ENCODE measurements at regions not wholly inside any gene's neighbourhood (a gene's known extent, or its start where the extent isn't known, plus 50 kb on each side); places are given as distances from the start of the nearest gene placed in this dataset.

GRCh38 chr4:173924561-173924960 lies 358.9 kb downstream of the FBXO8 start:
- DNase-seq (ENCODE audit: low spot score), result no peak

- no peak for DNase-seq (ENCODE audit: low spot score)
Measured at GRCh38 chr4:173919861-173920260, 363.6 kb downstream of the FBXO8 start.

GRCh38 chr4:173919196-173919595 lies 364.3 kb downstream of the FBXO8 start:
- DNase-seq (ENCODE audit: low spot score), result no peak

- DNase-seq (ENCODE audit: low spot score), result no peak
Measured at GRCh38 chr4:173917255-173917960, 366.1 kb downstream of the FBXO8 start.

GRCh38 chr4:173913496-173913895 lies 370.0 kb downstream of the FBXO8 start:
- DNase-seq (ENCODE audit: low spot score), result no peak

GRCh38 chr4:173912384-173912783 lies 371.1 kb downstream of the FBXO8 start:
- DNase-seq (ENCODE audit: low spot score), result no peak

- DNase-seq (ENCODE audit: low spot score), result no peak
Measured at GRCh38 chr4:173910891-173911290, 372.6 kb downstream of the FBXO8 start.

- no peak for DNase-seq (ENCODE audit: low spot score)
Measured at GRCh38 chr4:173909294-173909693, 374.2 kb downstream of the FBXO8 start.

GRCh38 chr4:173899813-173900212 lies 369.8 kb upstream of the HAND2 start:
- DNase-seq (ENCODE audit: low spot score), result no peak

- no peak for DNase-seq (ENCODE audit: low spot score)
Measured at GRCh38 chr4:173891072-173891471, 361.0 kb upstream of the HAND2 start.

- no peak for DNase-seq (ENCODE audit: low spot score)
Measured at GRCh38 chr4:173883821-173884220, 353.8 kb upstream of the HAND2 start.

GRCh38 chr4:173880897-173881296 lies 350.9 kb upstream of the HAND2 start:
- no peak for DNase-seq (ENCODE audit: low spot score)

GRCh38 chr4:173879509-173879908 lies 349.5 kb upstream of the HAND2 start:
- DNase-seq (ENCODE audit: low spot score), result no peak

- DNase-seq (ENCODE audit: low spot score), result no peak
Measured at GRCh38 chr4:173878701-173879100, 348.7 kb upstream of the HAND2 start.

GRCh38 chr4:173871643-173872042 lies 341.6 kb upstream of the HAND2 start:
- no peak for DNase-seq (ENCODE audit: low spot score)

GRCh38 chr4:173866322-173867026 lies 336.4 kb upstream of the HAND2 start:
- DNase-seq (ENCODE audit: low spot score), result no peak

GRCh38 chr4:173862754-173863153 lies 332.7 kb upstream of the HAND2 start:
- DNase-seq (ENCODE audit: low spot score), result no peak

- DNase-seq (ENCODE audit: low spot score), result no peak
Measured at GRCh38 chr4:173860094-173860493, 330.1 kb upstream of the HAND2 start.

GRCh38 chr4:173859091-173859713 lies 329.2 kb upstream of the HAND2 start:
- DNase-seq (ENCODE audit: low spot score), result no peak

GRCh38 chr4:173858471-173858870 lies 328.4 kb upstream of the HAND2 start:
- DNase-seq (ENCODE audit: low spot score), result no peak

- no peak for DNase-seq (ENCODE audit: low spot score)
Measured at GRCh38 chr4:173857828-173858227, 327.8 kb upstream of the HAND2 start.

GRCh38 chr4:173855015-173855414 lies 325.0 kb upstream of the HAND2 start:
- no peak for DNase-seq (ENCODE audit: low spot score)

GRCh38 chr4:173852775-173853174 lies 322.7 kb upstream of the HAND2 start:
- no peak for DNase-seq (ENCODE audit: low spot score)

Measured in hematopoietic multipotent progenitor cell treated with erythropoietin and hydrocortisone succinate and interleukin-3 and kit ligand, for 15 days (in vitro differentiated cells).